PC-9 (cell line): ENCODE measurements at regions not wholly inside any gene's neighbourhood (a gene's known extent, or its start where the extent isn't known, plus 50 kb on each side); places are given as distances from the start of the nearest gene placed in this dataset.

ENCODE experiments used
- CTCF ChIP-seq: fragments of 200-600 bp; sonication (generic); conservative IDR thresholded peaks from 2 replicates; pipeline ENCODE4 v1.6.1; 2017; ENCODE audit warnings: mixed run types, antibody characterized with exemption, mild to moderate bottlenecking, moderate library complexity
- EZH2 ChIP-seq: fragments of 200-600 bp; sonication (generic); IDR thresholded peaks from 2 replicates; pipeline ENCODE4 v1.8.0; 2017; ENCODE audit warnings: antibody characterized with exemption, low read depth

GRCh38 chr11:37616291-37616690, 1018.3 kb upstream of the RAG2 start:
- TF ChIP-seq CTCF (no peak), EZH2 (no peak)
